ENCODE measurements at regions not wholly inside any gene's neighbourhood (a gene's known extent, or its start where the extent isn't known, plus 50 kb on each side); places are given as distances from the start of the nearest gene placed in this dataset.
A peak's percentile ranks its signal among the peaks of the same experiment; 100 is the strongest.
"Not testable (repeated sequence)": the region's sequence is repeated elsewhere in the genome, so short reads cannot be mapped to it uniquely, and the experiment has no call there.

DNA sequence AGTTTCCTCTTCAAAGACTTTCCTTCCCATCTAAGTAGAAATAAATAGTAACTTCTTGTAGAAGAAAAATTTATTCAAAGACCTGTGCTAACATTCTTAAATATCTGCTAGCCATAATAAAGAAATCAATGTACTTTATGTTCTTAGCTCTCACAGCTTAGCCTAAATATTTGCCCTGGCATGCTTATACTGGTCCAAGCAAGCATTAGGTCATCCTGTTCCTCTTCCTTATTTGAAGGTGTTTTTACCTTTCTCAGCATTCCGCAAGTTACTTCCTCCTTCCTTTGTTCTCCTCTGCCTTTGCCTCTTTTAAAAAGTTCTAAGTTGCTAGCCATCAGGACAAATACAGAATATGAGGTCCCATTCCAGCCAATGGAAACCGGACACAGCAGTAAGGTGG, 623.9 kb downstream of the EPM2A start:
- not testable (repeated sequence) for H3K36me3 ChIP-seq (ENCODE audit: control insufficient read depth, insufficient read depth, low read length); H3K9me3 ChIP-seq (ENCODE audit: control insufficient read depth, insufficient read depth, low read length); H3K4me1 ChIP-seq (ENCODE audit: control insufficient read depth, insufficient read depth, low read length); H3K27me3 ChIP-seq (ENCODE audit: control insufficient read depth, insufficient read depth, low read length); DNase-seq (ENCODE audit: low read depth in 4 of 6, low spot score in 6 of 6); H3K4me3 ChIP-seq (ENCODE audit: low read depth, low read length); H3K27ac ChIP-seq (ENCODE audit: low read depth, low read length)
- 100% methylated on average over 2 of the region's 2 CpGs for WGBS (ENCODE audit: insufficient coverage)

DNA sequence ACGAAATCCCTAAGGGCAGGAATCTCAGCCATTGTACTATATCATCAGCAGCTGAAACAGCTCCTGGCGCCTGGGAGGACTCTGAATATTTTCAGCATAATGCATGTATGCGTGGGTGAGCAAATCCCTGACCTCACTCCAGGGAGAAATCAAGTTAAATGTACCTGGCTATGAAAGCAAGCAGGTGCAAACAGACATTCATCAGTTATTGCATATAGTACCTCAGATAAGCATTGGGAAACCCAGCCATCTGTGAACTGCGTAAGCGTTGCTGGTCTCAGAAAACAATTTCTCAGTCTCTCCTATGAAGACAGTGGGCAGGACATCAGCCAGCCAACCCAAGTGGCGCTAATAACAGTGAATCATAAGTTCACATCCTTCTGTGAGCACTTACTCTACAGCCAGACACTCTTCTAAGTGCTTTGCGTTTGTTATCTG, 622.6 kb downstream of the EPM2A start:
- no peaks in the 10 kb centered on the region for H3K36me3 ChIP-seq (ENCODE audit: control insufficient read depth, insufficient read depth, low read length)
- WGBS (ENCODE audit: insufficient coverage) = 100% methylated on average over 3 of the region's 7 CpGs
- H3K27ac ChIP-seq (ENCODE audit: low read depth, low read length) = no peak overlapping the region
- no peak overlapping the region for H3K4me3 ChIP-seq (ENCODE audit: low read depth, low read length)
- H3K9me3 ChIP-seq (ENCODE audit: control insufficient read depth, insufficient read depth, low read length) = no peaks in the 10 kb centered on the region
- no peaks in the 10 kb centered on the region for H3K4me1 ChIP-seq (ENCODE audit: control insufficient read depth, insufficient read depth, low read length)
- peak in 1 of 6 donors; percentile 36 for DNase-seq (ENCODE audit: low read depth in 4 of 6, low spot score in 6 of 6)
- H3K27me3 ChIP-seq (ENCODE audit: control insufficient read depth, insufficient read depth, low read length) = no peaks in the 10 kb centered on the region

DNA sequence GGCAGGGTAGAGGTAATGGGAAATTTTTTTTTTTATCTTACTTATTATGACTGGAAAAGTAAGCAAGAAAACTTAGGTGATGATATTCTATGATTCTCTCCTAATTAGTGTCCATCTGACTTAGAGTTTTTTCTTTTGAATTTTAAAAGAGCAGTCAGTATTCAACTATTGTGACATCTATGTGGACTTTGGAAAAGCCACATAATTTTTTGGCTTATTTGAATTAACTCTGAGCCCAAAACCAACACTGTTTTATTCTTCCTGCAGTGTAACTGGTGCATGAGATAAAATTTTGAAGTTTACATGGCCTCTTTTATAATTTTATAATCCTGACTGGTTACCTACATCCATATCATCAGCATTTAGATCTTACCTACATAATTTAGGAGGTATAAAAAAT, 619.7 kb downstream of the EPM2A start:
- Histone ChIP-seq H3K4me1 (ENCODE audit: control insufficient read depth, insufficient read depth, low read length) (no peaks in the 10 kb centered on the region), H3K27me3 (ENCODE audit: control insufficient read depth, insufficient read depth, low read length) (no peaks in the 10 kb centered on the region), H3K27ac (ENCODE audit: low read depth, low read length) (no peak overlapping the region), H3K4me3 (ENCODE audit: low read depth, low read length) (no peak overlapping the region), H3K36me3 (ENCODE audit: control insufficient read depth, insufficient read depth, low read length) (no peaks in the 10 kb centered on the region), H3K9me3 (ENCODE audit: control insufficient read depth, insufficient read depth, low read length) (no peaks in the 10 kb centered on the region)
- no peak for DNase-seq (ENCODE audit: low read depth in 4 of 6, low spot score in 6 of 6)

DNA sequence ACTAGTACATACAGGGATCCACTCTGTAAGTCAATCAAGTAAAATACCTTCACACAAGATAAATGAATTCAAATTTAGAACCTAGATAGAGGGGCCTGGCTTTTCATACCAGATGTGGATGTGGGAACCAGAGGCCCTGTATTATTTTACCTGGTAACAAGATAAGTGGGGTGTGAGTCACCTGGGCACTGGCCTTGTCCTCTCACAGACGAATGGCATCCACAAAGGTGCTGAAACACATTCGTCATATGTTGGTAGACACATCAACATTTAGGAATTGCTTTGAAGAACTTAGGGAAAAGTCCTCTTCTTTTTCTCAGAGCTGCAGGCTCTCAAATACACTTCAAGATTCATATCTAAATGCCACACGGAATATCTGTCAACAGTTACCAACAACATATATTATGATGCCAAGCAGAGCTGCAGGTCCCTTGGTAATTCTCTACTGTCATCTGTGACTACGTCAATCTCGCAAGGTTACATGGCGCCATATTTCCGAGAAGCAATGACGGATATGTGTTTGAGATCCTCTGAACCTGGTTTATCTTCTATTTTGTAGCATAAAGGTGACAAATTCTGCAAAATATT, 618.6 kb downstream of the EPM2A start:
- 94% methylated on average over 8 of the region's 8 CpGs for WGBS (ENCODE audit: insufficient coverage)
- H3K27ac ChIP-seq (ENCODE audit: low read depth, low read length) = no peak overlapping the region
- no peaks in the 10 kb centered on the region for H3K4me1 ChIP-seq (ENCODE audit: control insufficient read depth, insufficient read depth, low read length)
- H3K4me3 ChIP-seq (ENCODE audit: low read depth, low read length) = no peak overlapping the region
- DNase-seq (ENCODE audit: low read depth in 4 of 6, low spot score in 6 of 6) = no peak
- no peaks in the 10 kb centered on the region for H3K36me3 ChIP-seq (ENCODE audit: control insufficient read depth, insufficient read depth, low read length)
- no peaks in the 10 kb centered on the region for H3K27me3 ChIP-seq (ENCODE audit: control insufficient read depth, insufficient read depth, low read length)
- H3K9me3 ChIP-seq (ENCODE audit: control insufficient read depth, insufficient read depth, low read length) = no peaks in the 10 kb centered on the region

DNA sequence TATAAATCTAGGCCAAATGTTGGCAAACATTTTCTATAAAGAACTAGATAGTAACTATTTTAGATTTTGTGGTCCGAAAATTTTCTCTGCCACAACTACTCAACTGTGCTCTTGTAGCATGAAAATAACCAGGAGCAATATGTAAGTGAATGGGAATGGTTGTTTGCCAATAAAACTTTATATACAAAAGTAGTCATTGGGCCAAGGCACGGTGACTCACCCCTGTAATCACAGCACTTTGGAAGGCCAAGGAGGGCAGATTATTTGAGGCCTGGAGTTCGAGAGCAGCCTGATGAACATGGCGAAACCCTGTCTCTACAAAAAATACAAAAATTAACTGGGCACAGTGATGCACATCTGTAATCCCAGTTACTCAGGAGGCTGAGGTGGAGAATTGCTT, 617.1 kb downstream of the EPM2A start:
- no peak overlapping the region for H3K4me3 ChIP-seq (ENCODE audit: low read depth, low read length)
- H3K27ac ChIP-seq (ENCODE audit: low read depth, low read length) = no peak overlapping the region
- H3K36me3 ChIP-seq (ENCODE audit: control insufficient read depth, insufficient read depth, low read length) = no peaks in the 10 kb centered on the region
- 100% methylated on average over 1 of the region's 4 CpGs for WGBS (ENCODE audit: insufficient coverage)
- H3K27me3 ChIP-seq (ENCODE audit: control insufficient read depth, insufficient read depth, low read length) = no peaks in the 10 kb centered on the region
- DNase-seq (ENCODE audit: low read depth in 4 of 6, low spot score in 6 of 6) = no peak
- H3K4me1 ChIP-seq (ENCODE audit: control insufficient read depth, insufficient read depth, low read length) = no peaks in the 10 kb centered on the region
- H3K9me3 ChIP-seq (ENCODE audit: control insufficient read depth, insufficient read depth, low read length) = no peaks in the 10 kb centered on the region

DNA sequence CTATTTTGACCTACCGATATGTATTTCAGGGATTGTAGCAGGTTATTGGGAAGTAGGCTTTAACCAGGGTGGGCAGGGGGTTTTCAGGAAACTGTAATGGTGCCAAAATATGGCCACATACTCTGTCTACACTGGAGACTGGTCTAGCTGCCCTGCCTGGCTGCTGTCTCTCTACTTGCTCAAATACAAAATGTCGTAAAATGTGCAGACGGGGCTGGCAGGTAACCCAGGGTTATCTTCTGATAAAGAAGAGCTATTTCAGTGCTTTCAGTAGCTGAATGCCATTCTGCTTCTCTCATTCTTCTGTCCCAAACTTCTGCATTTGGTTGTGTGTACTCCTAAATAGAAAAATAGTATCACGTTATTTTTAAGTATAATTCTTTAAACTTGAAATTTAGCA, 616.2 kb downstream of the EPM2A start:
- WGBS (ENCODE audit: insufficient coverage) = 73% methylated on average over 2 of the region's 4 CpGs
- DNase-seq (ENCODE audit: low read depth in 4 of 6, low spot score in 6 of 6) = no peak
- no peaks in the 10 kb centered on the region for H3K27me3 ChIP-seq (ENCODE audit: control insufficient read depth, insufficient read depth, low read length)
- H3K27ac ChIP-seq (ENCODE audit: low read depth, low read length) = no peak overlapping the region
- no peaks in the 10 kb centered on the region for H3K36me3 ChIP-seq (ENCODE audit: control insufficient read depth, insufficient read depth, low read length)
- H3K4me1 ChIP-seq (ENCODE audit: control insufficient read depth, insufficient read depth, low read length) = no peaks in the 10 kb centered on the region
- H3K9me3 ChIP-seq (ENCODE audit: control insufficient read depth, insufficient read depth, low read length) = no peaks in the 10 kb centered on the region
- no peak overlapping the region for H3K4me3 ChIP-seq (ENCODE audit: low read depth, low read length)

DNA sequence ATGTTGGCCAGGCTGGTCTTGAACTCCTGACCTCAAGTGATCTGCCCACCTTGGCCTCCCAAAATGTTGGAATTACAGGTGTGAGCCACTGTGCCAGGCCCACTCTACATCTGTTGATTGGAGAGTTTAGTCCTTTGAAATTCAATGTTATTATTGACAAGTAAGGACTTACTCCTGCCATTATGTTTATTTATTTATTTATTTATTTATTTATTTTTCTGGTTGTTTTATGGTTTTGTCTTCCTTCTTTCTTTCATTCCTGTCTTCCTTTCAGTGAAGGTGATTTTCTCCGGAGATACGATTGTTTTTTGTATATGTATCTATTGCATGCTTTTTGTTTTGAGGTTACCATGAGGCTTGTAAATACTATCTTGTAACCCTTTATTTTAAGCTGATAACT, 602.6 kb downstream of the EPM2A start:
- no peaks in the 10 kb centered on the region for H3K4me1 ChIP-seq (ENCODE audit: control insufficient read depth, insufficient read depth, low read length)
- no peaks in the 10 kb centered on the region for H3K36me3 ChIP-seq (ENCODE audit: control insufficient read depth, insufficient read depth, low read length)
- DNase-seq (ENCODE audit: low read depth in 4 of 6, low spot score in 6 of 6) = no peak
- no peak overlapping the region for H3K4me3 ChIP-seq (ENCODE audit: low read depth, low read length)
- H3K27me3 ChIP-seq (ENCODE audit: control insufficient read depth, insufficient read depth, low read length) = no peaks in the 10 kb centered on the region
- no CpG with 5 or more reads among the region's 2 CpGs for WGBS (ENCODE audit: insufficient coverage)
- no peak overlapping the region for H3K27ac ChIP-seq (ENCODE audit: low read depth, low read length)
- no peaks in the 10 kb centered on the region for H3K9me3 ChIP-seq (ENCODE audit: control insufficient read depth, insufficient read depth, low read length)

DNA sequence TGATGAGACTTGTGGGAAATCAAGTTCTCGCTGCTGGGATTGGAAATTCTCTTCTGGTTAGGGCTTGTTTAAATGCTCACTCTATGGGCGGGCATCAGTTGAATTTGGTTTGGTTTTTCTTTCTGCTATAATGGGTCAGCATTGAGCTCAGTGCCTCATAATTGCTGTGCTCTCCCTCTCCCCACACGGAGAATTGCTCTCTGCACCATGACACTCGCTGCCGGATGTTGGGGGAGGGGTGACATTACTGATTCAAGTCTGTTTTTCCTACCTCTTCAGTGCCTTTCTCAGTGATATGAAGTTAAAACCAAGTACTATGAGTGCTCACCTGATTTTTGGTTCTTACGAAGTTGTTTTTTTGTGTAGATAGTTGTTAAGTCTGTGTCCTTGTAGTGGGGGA, 599.6 kb downstream of the EPM2A start:
- Histone ChIP-seq H3K27me3 (ENCODE audit: control insufficient read depth, insufficient read depth, low read length) (no peaks in the 10 kb centered on the region), H3K36me3 (ENCODE audit: control insufficient read depth, insufficient read depth, low read length) (no peaks in the 10 kb centered on the region), H3K27ac (ENCODE audit: low read depth, low read length) (no peak overlapping the region), H3K4me1 (ENCODE audit: control insufficient read depth, insufficient read depth, low read length) (peaks cover 4% of the 10 kb centered on the region), H3K9me3 (ENCODE audit: control insufficient read depth, insufficient read depth, low read length) (no peaks in the 10 kb centered on the region), H3K4me3 (ENCODE audit: low read depth, low read length) (no peak overlapping the region)
- DNase-seq (ENCODE audit: low read depth in 4 of 6, low spot score in 6 of 6) = no peak
- 100% methylated on average over 1 of the region's 6 CpGs for WGBS (ENCODE audit: insufficient coverage)

DNA sequence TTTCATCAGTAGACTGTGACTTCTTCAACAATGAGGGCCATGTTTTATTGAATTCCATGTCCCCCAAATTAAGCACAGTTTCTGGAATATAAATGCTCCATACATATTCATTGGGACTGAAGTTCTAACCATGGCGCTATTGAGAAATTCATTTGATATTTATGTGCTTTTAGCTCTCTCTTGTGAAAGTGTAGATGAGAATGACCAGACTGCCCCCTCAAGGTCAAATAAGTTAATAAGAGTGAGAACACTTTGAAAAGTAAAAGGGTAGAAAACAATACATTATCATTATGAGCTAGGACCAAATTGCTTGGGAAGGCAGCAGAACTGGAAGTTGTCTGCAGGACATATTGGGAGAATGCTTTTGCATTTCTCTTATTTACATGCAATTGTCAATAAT, 597.9 kb downstream of the EPM2A start:
- H3K4me3 ChIP-seq (ENCODE audit: low read depth, low read length) = no peak overlapping the region
- no CpG with 5 or more reads among the region's 1 CpG for WGBS (ENCODE audit: insufficient coverage)
- H3K9me3 ChIP-seq (ENCODE audit: control insufficient read depth, insufficient read depth, low read length) = no peaks in the 10 kb centered on the region
- H3K4me1 ChIP-seq (ENCODE audit: control insufficient read depth, insufficient read depth, low read length) = peaks cover 4% of the 10 kb centered on the region
- no peak for DNase-seq (ENCODE audit: low read depth in 4 of 6, low spot score in 6 of 6)
- no peak overlapping the region for H3K27ac ChIP-seq (ENCODE audit: low read depth, low read length)
- no peaks in the 10 kb centered on the region for H3K27me3 ChIP-seq (ENCODE audit: control insufficient read depth, insufficient read depth, low read length)
- no peaks in the 10 kb centered on the region for H3K36me3 ChIP-seq (ENCODE audit: control insufficient read depth, insufficient read depth, low read length)

DNA sequence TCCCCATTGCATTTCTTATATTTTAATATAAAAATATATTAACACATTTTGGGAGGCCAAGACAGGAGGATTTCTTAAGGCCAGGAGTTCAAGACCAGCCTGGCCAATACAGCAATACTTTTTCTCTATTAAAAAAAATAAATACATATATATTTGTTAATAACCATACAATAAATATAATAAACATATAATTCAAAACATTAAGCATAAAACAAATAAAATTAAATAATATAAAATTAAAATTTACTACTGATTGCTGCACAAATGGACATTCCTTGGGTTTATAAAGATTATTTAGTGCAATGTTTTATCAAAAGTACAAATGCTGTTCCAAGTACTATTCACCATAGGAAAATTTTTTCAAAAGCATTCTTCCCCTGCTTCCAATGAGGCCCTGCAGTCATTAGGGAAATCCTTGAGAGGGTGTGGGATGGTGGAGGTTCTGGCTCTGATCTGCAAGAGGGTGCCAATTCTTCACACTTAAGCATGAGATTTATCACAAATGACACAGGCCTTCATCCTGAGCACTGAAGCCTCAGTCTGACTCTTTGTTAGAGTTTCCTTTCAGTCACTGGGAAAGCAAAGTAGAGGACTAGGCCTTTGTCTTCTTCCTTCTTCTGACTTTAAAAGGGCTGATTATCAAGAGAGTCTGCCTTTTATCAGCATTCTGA, 596.7 kb downstream of the EPM2A start:
- Histone ChIP-seq H3K36me3 (ENCODE audit: control insufficient read depth, insufficient read depth, low read length) (no peaks in the 10 kb centered on the region), H3K27ac (ENCODE audit: low read depth, low read length) (peak overlapping the region; percentile 42), H3K9me3 (ENCODE audit: control insufficient read depth, insufficient read depth, low read length) (no peaks in the 10 kb centered on the region), H3K27me3 (ENCODE audit: control insufficient read depth, insufficient read depth, low read length) (no peaks in the 10 kb centered on the region), H3K4me1 (ENCODE audit: control insufficient read depth, insufficient read depth, low read length) (peaks cover 4% of the 10 kb centered on the region), H3K4me3 (ENCODE audit: low read depth, low read length) (no peak overlapping the region)
- peak in 4 of 6 donors; percentile 24 to 77 (median 60) for DNase-seq (ENCODE audit: low read depth in 4 of 6, low spot score in 6 of 6)
